B cell (primary cell): ENCODE measurements at regions not wholly inside any gene's neighbourhood (a gene's known extent, or its start where the extent isn't known, plus 50 kb on each side); places are given as distances from the start of the nearest gene placed in this dataset.

Experiments
- ATAC-seq: fragments of 200-7000 bp; cut with Tn5 transposase; one replicate; pipeline ENCODE4 v1.10.0; 2021; ENCODE audit warnings: low read depth, mild to moderate bottlenecking, moderate number of reproducible peaks, moderate library complexity
- CTCF ChIA-PET: fragments of 350-600 bp; sonication (Branson Sonifier 250); formaldehyde crosslinking; loops from one replicate; lab custom pipeline; 2021; ENCODE audit warnings: antibody characterized with exemption, inconsistent platforms; lab: Charles Lee
- POLR2A ChIA-PET: fragments of 350-600 bp; sonication (Branson Sonifier 250); formaldehyde crosslinking; loops from one replicate; lab custom pipeline; 2021; ENCODE audit warnings: antibody characterized with exemption; lab: Charles Lee
- DNase-seq: peaks from one replicate; pipeline ENCODE4 v3.0.0; 2013
- H2AFZ ChIP-seq: 2 replicates; pipeline ENCODE4 v1.6.1; 2012; ENCODE audit warnings: mild to moderate bottlenecking, low read depth, low read length; ENCODE audit not compliant: insufficient read depth, poor library complexity, severe bottlenecking
- H3K27ac ChIP-seq, 2 donors: 1 replicate in 1 of 2; 2 replicates in 1 of 2; pipeline ENCODE4 v1.5.1; 2012 to 2013; ENCODE audit warnings: low read length in 2 of 2, mild to moderate bottlenecking in 2 of 2, moderate library complexity in 1 of 2
- H3K27me3 ChIP-seq, 4 experiments: fragments of 200-600 bp in 1 of 4; sonication (generic) in 1 of 4; replicated peaks in 1 of 4; 1 replicate in 2 of 4; 2 replicates in 2 of 4; pipeline versions ENCODE4 v1.6.1 to v1.7.0; 2013 to 2016; ENCODE audit warnings: low read length in 3 of 4, mild to moderate bottlenecking in 2 of 4, mixed read lengths in 1 of 4, moderate library complexity in 1 of 4; ENCODE audit not compliant: insufficient read depth in 4 of 4, control insufficient read depth in 3 of 4; ENCODE audit errors: control extremely low read depth in 1 of 4
- H3K36me3 ChIP-seq, 2 experiments: replicated peaks in 1 of 2; 1 replicate in 1 of 2; 2 replicates in 1 of 2; pipeline versions ENCODE4 v1.6.1 to v1.7.1; 2013; ENCODE audit warnings: low read length in 1 of 2; ENCODE audit not compliant: insufficient read depth in 2 of 2, control insufficient read depth in 1 of 2; ENCODE audit errors: control extremely low read depth in 1 of 2, extremely low read depth in 1 of 2
- H3K4me1 ChIP-seq, 2 donors: fragments of 200-600 bp in 1 of 2; sonication (generic) in 1 of 2; 1 replicate in 1 of 2; 2 replicates in 1 of 2; pipeline versions ENCODE4 v1.5.1 to v1.6.1; 2013 to 2017; ENCODE audit warnings: low read length in 2 of 2; ENCODE audit not compliant: control insufficient read depth in 2 of 2, insufficient read depth in 2 of 2
- H3K4me2 ChIP-seq: replicated peaks from 2 replicates; pipeline ENCODE3; 2012; ENCODE audit warnings: mild to moderate bottlenecking, low read depth, low read length; ENCODE audit not compliant: poor library complexity, severe bottlenecking
- H3K4me3 ChIP-seq, 5 experiments: fragments of 200-600 bp in 1 of 5; sonication (generic) in 1 of 5; 1 replicate in 3 of 5; 2 replicates in 2 of 5; pipeline versions ENCODE4 v1.5.1 to v1.7.0; 2011 to 2016; ENCODE audit warnings: low read length in 4 of 5, mild to moderate bottlenecking in 4 of 5, low read depth in 2 of 5, control low read depth in 1 of 5, moderate library complexity in 1 of 5; ENCODE audit not compliant: insufficient read depth in 1 of 5; ENCODE audit errors: control extremely low read depth in 1 of 5, extremely low read depth in 1 of 5
- H3K79me2 ChIP-seq: fragments of 200-600 bp; sonication (generic); one replicate; pipeline ENCODE4 v1.6.0; 2016; ENCODE audit warnings: low read length; ENCODE audit not compliant: control insufficient read depth, insufficient read depth
- H3K9ac ChIP-seq: fragments of 200-600 bp; sonication (generic); 2 replicates; pipeline ENCODE4 v1.6.1; 2017; ENCODE audit warnings: mild to moderate bottlenecking, low read length, moderate library complexity
- H3K9me3 ChIP-seq, 3 donors: one replicate each; pipeline versions ENCODE4 v1.6.1 to v1.7.1; 2013; ENCODE audit warnings: low read length in 2 of 3; ENCODE audit not compliant: control insufficient read depth in 2 of 3, insufficient read depth in 1 of 3; ENCODE audit errors: control extremely low read depth in 1 of 3
- H4K20me1 ChIP-seq: 2 replicates; pipeline ENCODE4 v1.6.0; 2012; ENCODE audit warnings: mild to moderate bottlenecking, low read length; ENCODE audit not compliant: insufficient read depth, control insufficient read depth, poor library complexity, severe bottlenecking
- H3K27ac Mint-ChIP-seq: one replicate; pipeline ENCODE4 v1.8.0; 2021; ENCODE audit warnings: mixed read lengths
- H3K27me3 Mint-ChIP-seq: one replicate; pipeline ENCODE4 v1.8.0; 2021; ENCODE audit warnings: mixed read lengths
- H3K4me1 Mint-ChIP-seq: one replicate; pipeline ENCODE4 v1.8.0; 2021; ENCODE audit warnings: mixed read lengths
- H3K4me3 Mint-ChIP-seq: one replicate; pipeline ENCODE4 v1.8.0; 2021; ENCODE audit warnings: mixed read lengths
- H3K9me3 Mint-ChIP-seq: one replicate; pipeline ENCODE4 v1.8.0; 2022; ENCODE audit warnings: mixed read lengths; ENCODE audit not compliant: insufficient read depth
- CTCF ChIP-seq: fragments of 200-600 bp; IDR thresholded peaks from one replicate; pipeline ENCODE4 v1.8.0; 2022; ENCODE audit warnings: antibody characterized with exemption, mild to moderate bottlenecking
- EZH2 ChIP-seq: IDR thresholded peaks from 2 replicates; pipeline ENCODE4 v1.6.1; 2012; ENCODE audit warnings: borderline replicate concordance, low read depth, mild to moderate bottlenecking, moderate library complexity, low read length; ENCODE audit not compliant: insufficient read depth, poor library complexity, severe bottlenecking
- whole genome bisulfite sequencing: methylation state at CpG from one replicate; pipeline ENCODE4 v1.1.5; 2013; ENCODE audit warnings: missing lambda C conversion rate; ENCODE audit not compliant: insufficient coverage; 5-methylcytosine and 5-hydroxymethylcytosine counted together
- intact Hi-C: fragments of 100-400 bp; cut with micrococcal nuclease; formaldehyde crosslinking; loops from one replicate; pipeline ENCODE4 v1.10.0; 2022

GRCh38 chr5:173837654-173838053, 50.5 kb upstream of the CPEB4 start:
- Histone ChIP-seq H3K27me3 (no peaks in the 10 kb centered on the region), H3K9me3 (no peaks in the 10 kb centered on the region), H3K36me3 (no peaks in the 10 kb centered on the region), H3K4me1 (peaks cover 15 to 23% of the 10 kb centered on the region in 2 donors), H2AFZ (no peak overlapping the region), H4K20me1 (no peaks in the 10 kb centered on the region), H3K79me2 (no peaks in the 10 kb centered on the region), H3K27ac (no peak overlapping the region), H3K9ac (no peak overlapping the region), H3K4me2 (no peak overlapping the region), H3K4me3 (no peak overlapping the region)
- Mint-ChIP-seq H3K9me3 (no peaks in the 10 kb centered on the region), H3K4me1 (peaks cover 25% of the 10 kb centered on the region), H3K27me3 (no peaks in the 10 kb centered on the region), H3K27ac (no peak overlapping the region), H3K4me3 (no peak overlapping the region)
- intact Hi-C loops: no loop called here
- TF ChIP-seq CTCF (no peak), EZH2 (no peak)
- no peak for DNase-seq
- ChIA-PET CTCF (interaction anchor here (1.0 kb wide), 1 partner anchor 13 kb away, joined by 3 read pairs; no protein-coding TSS in a partner anchor), POLR2A (no interaction called here)
- no peak for ATAC-seq
- no CpG with 5 or more reads among the region's 3 CpGs for WGBS
